ENCODE measurements at regions not wholly inside any gene's neighbourhood (a gene's known extent, or its start where the extent isn't known, plus 50 kb on each side); places are given as distances from the start of the nearest gene placed in this dataset.

GRCh38 chr15:46452297-46452820 is 817.5 kb downstream of the SQOR start:
- TF ChIP-seq CTCF (IDR thresholded peaks at IDR 0.05) (no peak), POLR2A (IDR thresholded peaks at IDR 0.05) (no peak)

Measured in thyroid gland (tissue), 4 donors.